ENCODE measurements at regions not wholly inside any gene's neighbourhood (a gene's known extent, or its start where the extent isn't known, plus 50 kb on each side); places are given as distances from the start of the nearest gene placed in this dataset.

DNA sequence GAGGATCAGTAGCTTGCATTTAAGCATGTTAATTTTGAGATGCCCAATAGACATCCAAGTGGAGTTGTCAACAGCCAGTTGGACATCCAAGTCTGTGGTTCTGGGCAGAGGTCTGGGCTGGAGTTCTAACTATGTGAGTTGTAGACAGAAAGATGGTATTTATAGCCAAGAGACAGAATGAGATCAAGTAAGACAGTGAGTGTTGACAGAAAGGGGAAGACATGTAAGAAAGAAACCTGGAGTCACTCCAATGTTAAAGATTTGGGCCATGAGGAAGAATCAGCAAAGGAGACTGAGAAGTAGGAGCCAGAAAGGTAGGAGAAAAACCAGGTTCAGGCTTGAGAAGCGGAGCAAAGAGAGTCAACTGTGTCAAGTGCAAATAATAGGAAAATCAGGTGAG is 95.5 kb upstream of the PUM3 start:
- TF ChIP-seq, protein P1, sequence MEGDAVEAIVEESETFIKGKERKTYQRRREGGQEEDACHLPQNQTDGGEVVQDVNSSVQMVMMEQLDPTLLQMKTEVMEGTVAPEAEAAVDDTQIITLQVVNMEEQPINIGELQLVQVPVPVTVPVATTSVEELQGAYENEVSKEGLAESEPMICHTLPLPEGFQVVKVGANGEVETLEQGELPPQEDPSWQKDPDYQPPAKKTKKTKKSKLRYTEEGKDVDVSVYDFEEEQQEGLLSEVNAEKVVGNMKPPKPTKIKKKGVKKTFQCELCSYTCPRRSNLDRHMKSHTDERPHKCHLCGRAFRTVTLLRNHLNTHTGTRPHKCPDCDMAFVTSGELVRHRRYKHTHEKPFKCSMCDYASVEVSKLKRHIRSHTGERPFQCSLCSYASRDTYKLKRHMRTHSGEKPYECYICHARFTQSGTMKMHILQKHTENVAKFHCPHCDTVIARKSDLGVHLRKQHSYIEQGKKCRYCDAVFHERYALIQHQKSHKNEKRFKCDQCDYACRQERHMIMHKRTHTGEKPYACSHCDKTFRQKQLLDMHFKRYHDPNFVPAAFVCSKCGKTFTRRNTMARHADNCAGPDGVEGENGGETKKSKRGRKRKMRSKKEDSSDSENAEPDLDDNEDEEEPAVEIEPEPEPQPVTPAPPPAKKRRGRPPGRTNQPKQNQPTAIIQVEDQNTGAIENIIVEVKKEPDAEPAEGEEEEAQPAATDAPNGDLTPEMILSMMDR (conservative IDR thresholded peaks at IDR 0.05 in 1 of 2, IDR thresholded peaks at IDR 0.05 in 1 of 2; ENCODE audit: low read depth in 1 of 2, low read length in 2 of 2) = no peak
- no peak for TF ChIP-seq EZH2 (IDR thresholded peaks at IDR 0.05; ENCODE audit: low read length, missing control alignments)
